HG03571 (cell line): ENCODE measurements at regions not wholly inside any gene's neighbourhood (a gene's known extent, or its start where the extent isn't known, plus 50 kb on each side); places are given as distances from the start of the nearest gene placed in this dataset.
"Not testable (repeated sequence)": the region's sequence is repeated elsewhere in the genome, so short reads cannot be mapped to it uniquely, and the experiment has no call there.

ENCODE experiments used
- ATAC-seq: cut with Tn5 transposase; IDR thresholded peaks from one replicate; pipeline ENCODE4 v1.9.1; 2021; ENCODE audit not compliant: unreplicated experiment

DNA sequence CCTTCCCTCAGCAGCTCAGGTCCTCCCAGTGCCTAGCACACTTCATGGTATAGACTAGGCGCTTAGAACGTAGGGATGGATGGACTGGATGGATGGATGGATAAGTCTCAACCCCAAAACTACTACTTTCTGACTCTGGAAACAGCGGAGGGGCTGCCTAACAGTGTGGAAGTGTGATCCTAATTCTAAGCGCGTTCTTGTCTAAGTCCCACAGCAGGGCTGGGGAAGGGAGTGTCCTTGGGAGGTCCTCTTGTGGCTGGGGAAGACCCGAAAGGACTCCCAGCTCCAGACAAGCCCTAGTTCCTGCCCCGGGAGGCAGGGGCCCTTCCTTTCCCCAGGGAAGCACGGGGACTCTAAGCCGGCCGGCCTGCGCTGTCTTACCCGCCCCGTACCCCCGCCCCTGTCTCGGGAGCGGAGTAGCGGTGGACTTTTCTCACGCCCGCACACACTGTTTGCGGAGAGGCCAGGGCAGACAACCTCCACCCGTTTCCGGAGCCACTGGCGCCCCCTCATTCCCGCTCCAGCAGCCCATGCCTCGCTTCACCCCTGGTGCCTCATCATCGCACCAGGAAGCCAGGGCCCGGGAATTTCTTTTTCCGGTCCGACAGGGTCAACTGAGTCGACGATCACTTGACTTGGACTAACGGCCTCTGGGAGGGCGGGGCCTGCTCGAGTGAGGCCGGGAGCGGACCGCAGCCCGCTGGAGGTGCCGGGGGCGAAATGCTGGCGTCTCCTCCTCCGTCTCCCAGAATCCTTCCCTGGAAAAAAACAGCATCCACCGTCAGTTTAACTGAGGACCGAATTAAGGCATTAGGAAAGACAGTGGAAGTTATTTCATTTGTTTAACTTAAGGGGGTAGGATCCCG is 133.3 kb downstream of the TBC1D2B start:
- no peak for ATAC-seq

DNA sequence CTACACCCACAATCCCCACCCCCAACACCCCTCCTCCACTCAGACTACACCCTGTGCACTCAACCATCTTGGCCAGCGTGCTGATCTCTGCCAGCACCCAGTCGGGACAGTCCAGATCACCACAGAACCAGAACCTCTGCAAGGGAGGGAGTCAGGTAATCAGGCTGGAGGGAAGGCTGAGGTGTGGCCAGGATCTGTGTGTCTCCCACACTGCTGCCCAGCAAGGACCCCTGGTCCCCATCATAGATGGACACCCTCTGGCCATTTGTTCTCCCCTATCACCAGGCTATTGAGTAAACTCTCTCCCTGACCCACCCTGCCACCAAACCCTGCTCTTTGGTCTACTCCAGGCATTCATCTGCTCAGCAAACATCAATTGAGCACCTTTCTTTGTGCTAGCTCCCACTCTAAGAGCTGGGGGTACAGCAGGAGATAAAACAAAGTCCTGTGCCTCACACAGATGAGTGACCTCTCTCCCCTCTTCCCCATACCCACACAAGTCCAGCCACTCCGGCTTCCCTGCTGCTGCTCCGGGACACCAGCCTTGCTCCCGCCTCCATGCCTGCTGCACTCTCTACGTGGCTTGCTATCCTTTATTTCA is 134.8 kb downstream of the TBC1D2B start:
- ATAC-seq: no peak

DNA sequence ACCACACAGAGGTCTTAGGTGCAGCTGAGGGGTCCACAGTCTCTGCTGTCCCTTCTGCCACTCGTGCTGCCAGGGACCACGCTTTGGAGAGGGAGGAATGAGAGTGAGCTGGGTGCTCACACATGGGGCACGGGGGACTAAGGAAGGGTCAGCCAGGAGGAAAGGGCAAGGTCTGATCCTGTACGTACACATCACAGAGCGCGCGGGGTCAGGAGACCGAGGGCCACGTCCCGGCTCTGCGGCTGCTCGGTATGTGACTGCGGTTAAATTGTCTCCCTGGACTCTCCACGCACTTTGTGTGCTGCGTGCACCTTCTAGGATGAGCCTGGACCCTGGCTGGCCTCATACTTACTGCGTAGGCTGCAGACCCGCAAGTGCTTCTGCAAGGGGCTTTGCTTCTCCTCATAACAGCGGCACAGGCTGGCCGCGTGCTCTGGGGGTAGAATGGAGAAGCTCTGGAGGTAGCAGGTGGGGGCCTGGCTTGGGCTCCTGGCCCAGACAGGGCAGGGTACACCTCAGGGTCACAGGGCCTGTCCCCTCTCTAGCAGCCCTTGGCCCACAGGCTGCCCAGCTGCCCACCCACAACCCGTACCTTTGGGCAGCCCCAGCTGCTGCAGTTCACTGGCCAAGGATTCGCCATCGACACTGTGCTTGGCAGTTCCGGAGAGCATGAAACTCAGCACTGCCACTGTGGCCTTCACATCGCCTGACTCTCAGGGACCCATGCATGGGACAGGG is 136.3 kb downstream of the TBC1D2B start:
- ATAC-seq: not testable (repeated sequence)

DNA sequence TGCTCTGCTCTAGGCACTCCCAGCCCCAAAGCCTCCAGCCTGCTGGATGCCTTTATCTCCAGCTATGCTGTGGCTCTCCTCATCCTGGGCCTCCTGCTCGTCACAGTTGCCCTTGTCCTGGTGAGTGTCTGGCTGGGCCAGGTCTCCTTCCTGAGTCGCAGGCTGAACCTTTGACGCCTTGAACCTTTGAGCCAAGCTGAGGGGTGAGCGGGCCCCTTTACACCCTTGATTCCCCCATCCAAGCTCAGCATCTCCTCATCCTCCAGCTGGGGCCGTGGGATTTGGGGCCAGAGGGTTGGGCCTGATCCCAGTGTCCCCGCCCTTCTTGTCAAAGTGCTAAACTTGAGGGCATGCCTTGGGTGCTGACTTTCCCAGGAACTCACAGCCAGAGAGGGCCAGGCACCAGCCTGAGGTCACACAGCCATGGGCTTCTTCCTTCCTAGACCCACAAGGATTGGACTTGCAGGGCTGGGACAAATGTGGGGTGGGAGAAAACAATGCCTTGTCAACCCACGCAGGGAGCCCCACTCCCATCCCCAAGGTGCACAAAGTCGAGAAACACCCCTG is 137.0 kb downstream of the TBC1D2B start:
- no peak for ATAC-seq

DNA sequence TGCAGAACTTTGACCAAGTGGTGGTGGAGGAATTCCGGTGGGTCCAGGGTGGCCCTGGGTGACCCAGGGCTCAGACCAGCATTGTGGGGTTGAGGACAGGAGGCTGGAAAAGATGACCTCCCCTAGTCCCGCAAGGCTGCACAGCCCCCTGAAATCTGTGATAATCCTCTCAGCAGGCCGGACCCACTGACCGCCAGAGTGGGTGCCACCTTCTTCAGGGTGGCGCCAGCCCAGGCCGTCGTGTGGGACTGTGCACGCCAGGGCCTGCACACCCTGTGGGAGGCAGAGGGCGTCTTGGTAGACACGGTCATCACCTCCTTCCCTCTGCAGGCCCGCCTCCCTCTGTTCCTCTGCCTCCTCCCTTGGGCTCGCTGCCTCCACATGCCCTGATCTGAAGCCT is 137.7 kb downstream of the TBC1D2B start:
- no peak for ATAC-seq

DNA sequence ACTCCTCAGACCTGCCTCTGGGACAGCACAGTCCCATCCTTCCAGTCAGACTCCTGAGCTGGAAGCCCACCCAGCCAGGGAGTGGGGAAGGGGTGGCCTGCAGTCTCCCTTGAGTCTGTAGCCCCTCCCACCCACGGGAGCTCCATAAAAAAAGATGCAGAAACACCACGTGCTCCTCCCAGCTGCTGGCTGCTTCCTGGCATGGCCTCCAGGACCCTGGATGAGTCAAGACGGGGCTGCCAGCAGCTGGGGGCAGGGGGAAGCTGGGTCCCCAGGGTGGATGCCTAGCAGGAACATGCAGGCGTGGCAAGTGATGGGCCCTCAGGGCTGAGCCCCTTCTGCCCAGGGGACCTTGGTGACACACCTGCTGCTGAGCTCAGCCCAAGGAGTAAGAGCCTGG is 138.5 kb downstream of the TBC1D2B start:
- ATAC-seq: not testable (repeated sequence)

DNA sequence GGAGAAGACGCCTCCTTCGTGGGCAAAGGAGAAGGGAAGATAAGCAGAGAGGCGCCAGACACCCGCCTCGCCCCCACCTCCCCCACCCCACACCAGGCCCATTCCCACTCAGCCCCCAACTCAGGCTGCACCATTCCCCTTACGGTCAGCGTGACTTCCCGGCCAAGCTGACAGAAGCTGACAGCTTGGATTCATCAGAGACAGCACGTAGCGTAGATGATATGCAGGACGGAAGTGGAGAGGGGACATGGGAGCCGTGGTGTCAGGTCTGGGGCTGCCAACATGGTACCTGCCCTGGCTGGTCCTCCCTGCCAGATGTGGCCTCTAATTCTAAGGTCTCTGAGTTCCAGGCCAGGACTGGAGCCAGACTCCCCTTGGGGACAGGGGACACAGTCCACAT is 139.0 kb downstream of the TBC1D2B start:
- not testable (repeated sequence) for ATAC-seq

DNA sequence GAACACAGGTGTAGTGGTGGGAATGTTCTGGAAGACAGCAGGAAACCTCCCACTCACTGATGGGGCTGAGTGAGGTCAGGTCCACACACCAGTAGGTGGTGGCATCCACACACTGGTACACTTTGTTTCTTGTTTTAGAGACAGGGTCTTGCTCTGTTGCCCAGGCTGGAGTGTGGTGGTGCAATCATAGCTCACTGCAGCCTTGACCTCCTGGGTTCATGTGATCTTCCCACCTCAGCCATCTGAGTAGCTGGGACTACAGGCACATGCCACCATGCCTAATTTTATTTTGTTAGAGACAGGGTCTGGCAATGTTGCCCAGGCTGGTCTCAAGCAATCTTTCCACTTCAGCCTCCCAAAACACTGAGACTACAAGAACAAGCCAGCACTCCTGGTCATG is 140.9 kb downstream of the TBC1D2B start:
- ATAC-seq: not testable (repeated sequence)

DNA sequence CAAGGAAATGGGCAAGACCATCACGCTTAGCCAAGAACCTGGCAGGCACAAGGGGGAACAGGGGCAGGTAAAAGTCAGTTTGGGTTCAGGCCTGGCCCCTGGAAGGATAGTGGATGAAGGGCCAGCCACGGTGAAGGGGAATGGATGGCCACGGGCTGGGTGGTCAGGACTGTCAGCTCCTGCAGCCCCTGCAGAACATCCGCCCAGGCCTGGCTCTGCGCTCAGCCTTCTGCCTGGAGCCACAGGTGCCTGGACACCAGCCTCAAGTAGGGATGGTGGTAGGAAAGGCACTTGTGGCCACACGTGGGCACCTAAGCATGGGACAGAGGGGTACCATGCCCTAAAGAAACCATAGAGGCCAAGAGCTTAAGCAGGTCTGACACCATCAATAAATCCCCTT is 143.0 kb downstream of the TBC1D2B start:
- not testable (repeated sequence) for ATAC-seq

DNA sequence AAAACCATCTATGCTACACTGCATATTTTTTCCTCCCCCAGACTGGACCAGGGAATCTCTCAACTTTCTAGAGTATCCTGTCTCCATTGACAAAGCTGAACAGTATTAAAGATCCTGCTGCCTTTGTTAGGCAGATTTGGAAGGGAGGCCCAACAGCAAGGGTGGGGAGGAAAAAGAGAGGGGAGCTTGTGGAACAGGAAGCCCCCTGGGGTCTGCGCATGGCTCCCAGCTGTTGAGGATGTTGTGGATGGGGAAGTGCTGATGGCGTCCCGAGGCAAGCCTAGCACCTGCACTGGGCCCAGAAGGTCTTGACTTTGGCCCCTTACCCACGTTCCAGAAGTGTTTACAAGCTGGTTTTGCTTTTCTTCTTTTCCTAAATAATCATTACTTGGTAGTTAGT is 146.6 kb downstream of the TBC1D2B start:
- not testable (repeated sequence) for ATAC-seq

DNA sequence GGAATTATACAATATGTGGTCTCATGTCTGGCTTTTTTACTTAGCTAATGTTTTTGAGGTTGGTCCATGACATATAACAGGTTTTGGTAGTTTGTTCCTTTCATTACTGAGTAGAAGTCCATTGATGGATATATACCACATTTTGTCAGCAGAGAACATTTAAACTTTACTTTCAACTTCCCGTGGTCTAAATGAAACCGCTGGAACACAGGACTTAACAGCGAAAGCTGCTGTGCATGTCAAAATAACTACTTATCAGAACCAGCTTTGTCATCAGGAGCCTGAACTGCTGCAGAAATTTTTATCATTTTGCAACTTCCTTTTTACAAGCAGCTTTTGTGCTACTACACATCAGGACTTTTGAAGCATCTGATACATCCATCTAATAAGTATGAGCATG is 147.0 kb downstream of the TBC1D2B start:
- not testable (repeated sequence) for ATAC-seq

DNA sequence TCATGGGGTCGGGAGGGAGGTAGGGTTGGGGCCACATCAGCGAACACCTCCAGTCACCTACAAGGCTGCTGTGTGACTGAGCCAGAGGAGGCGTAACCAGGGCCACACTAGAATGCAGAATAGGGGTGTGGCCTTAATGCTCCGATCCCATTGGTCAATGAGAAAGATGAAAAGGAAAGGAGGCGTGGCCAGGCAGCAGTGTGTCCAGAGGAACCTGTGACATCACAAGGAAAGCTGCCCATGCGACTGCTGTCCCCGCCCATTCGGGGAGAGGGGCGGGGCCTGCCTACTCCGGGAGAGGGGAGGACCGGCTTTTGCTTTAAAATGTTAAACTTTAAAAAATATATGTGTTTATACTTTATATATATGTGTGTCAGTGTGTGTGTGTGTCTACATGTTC is 150.7 kb downstream of the TBC1D2B start:
- ATAC-seq: not testable (repeated sequence)

DNA sequence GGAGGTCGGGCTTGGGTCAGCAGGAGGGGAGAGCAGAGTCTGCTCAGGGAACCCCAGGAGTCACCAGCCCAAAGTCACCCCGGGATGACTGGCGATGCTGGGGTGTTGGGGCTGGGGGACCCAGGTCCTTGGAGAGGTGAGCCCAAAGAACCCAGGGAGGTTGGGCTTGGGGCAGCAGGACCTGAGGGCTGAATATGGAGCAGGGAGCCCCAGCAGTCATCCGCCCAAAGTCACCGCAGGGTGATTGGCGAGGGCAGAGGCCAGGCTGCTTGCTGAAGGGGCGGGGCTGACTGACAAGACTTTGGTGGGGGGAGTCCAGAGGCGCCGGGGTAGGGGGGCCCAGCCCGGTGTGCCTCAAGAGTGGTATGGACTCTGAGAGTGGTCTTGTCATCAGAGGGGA is 151.2 kb downstream of the TBC1D2B start:
- not testable (repeated sequence) for ATAC-seq

DNA sequence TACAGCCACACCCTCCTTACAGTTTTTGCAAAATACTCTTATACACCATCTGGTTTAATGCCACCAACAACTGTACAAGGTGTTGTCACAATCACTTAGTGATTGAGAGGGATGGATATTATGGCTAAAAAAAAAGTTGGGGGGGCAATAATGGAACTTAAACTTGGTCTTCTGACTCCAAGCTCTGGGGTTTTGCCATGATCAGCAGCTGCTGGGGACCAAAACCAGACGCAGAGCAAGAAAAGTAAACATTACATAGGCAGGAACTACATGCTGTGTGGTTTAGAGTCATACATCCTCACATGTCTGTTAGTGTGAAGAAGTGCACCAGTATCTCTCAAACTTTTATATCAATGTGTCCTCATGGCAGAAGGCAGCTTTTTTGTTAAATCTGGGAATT is 152.4 kb downstream of the TBC1D2B start:
- ATAC-seq: not testable (repeated sequence)

DNA sequence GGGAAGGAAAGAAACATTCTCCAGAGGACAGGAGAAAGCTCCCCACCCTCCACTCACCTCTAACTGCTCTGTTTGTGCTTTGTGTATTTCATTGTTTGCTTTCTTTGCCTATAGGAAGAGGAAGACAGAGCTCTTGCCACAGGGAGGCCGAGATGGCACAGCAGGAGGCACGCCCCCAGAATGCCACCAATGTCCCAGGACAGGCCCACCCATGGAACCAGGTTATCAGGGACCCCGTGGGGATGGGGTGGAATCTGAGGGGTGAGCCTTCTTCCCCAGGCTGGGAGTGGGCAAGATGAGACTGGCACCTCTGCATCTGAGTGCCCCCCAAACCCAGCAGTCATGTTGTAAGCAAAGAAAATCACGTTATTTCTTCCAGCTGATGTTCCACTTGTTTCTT is 155.8 kb downstream of the TBC1D2B start:
- no peak for ATAC-seq

DNA sequence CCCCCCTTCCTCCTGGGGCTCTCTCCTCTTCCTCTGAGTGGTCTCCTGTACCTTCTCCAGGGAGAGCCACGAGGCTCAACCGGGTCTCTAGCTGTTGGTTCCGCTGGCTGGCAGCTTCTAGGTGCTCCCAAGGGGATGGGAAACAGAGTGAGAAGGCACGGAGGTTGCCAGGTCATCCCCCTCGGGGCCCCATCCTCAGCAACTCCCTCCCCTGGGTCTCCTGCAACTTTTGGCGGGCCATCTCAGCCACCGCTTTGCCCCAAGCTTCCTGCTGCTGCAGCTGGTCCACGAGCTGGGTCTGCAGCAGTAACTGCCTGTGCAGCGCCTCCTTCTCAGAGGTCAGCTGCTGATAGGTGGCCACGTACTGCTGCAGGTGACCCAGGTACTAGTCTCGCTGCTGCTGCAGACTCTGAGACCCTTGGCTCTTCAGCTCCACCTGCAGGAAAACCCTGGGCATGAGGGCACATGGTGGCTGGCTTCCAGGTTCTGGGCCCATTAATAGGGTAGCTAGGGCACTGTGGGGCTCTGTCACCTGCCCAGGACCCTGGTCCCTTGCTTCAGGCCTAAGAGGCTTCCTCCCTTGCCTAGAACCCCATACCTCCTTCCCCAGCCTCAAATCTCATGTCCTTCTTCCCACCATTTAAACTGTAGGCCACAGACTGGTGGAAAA is 160.4 kb downstream of the TBC1D2B start:
- not testable (repeated sequence) for ATAC-seq

DNA sequence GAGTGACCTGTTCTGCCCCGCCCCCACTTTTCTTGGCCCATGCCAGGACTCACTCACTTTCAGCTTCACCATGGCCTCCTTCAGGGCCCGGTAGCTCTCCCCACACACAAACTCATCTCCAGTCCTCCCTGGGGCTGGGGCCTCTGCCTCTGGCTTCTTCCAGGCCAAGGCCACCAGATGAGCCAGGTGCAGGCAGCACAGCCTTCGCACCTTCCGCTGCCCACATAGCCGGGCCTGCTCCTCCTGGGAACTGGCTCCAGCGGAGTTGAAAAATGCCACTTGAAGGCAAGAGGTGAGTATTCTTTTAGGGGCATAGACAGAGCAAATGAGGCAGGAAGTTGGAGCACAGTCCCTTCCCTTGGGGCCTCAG is 161.6 kb downstream of the TBC1D2B start:
- not testable (repeated sequence) for ATAC-seq

DNA sequence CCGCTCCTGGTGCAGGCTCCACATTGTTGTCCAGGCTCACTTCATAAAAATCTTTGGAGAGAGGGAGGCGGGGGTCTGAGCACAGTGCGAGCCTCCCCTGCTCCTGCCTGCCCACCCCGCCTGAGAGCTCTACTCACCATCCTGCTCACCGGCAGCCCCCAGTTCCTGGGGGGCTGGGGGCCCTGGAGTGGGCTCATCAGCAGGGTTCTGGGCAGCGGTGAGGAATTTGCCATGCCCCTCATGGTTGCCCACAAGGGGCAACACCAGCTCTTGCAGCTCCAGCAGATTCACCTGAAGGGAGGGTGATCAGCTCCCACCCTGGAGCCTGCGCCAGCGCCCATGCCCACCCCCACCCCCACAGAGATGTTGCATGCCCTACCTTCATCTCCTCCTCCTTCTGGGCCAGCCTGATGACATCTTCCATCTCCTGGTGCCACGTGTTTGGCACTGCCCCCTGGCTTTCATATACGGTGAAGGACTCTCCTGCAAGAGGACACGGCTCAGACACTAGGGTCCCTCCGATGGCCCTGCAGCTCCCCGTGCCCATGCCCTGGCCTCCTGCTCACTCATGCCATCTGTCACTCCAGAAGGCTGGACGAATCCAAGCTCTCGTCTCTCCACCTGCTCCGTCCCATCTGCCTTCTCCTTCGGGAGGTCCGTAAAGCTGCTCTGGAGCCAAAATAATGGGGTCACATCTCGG is 162.1 kb downstream of the TBC1D2B start:
- no peak for ATAC-seq

DNA sequence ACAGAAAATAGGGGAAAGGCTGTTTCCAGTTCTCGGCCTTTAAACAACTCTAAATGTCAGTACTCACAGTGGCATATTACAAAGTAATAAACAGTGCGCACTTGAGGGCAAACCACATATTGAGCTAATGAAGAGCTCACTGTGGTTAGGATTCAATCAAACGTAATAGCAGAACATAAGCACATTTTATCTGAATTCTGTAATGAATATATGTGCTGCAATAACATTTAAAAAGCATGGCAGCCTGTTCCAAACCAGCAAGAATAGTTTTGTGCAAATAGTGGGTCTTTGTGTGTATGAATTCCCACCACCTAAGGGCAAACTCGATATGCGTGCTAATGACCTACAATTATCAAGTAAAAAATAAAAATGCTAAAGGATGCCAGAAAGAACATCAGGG is 163.0 kb downstream of the TBC1D2B start:
- ATAC-seq: not testable (repeated sequence)
